Effector CD4-positive, alpha-beta T cell (primary cell): ENCODE measurements at regions not wholly inside any gene's neighbourhood (a gene's known extent, or its start where the extent isn't known, plus 50 kb on each side); places are given as distances from the start of the nearest gene placed in this dataset.
A peak's percentile ranks its signal among the peaks of the same experiment; 100 is the strongest.
"Not testable (repeated sequence)": the region's sequence is repeated elsewhere in the genome, so short reads cannot be mapped to it uniquely, and the experiment has no call there.

Experiments
- DNase-seq: peaks from one replicate; pipeline ENCODE4 v3.0.0-alpha.2; 2020

DNA sequence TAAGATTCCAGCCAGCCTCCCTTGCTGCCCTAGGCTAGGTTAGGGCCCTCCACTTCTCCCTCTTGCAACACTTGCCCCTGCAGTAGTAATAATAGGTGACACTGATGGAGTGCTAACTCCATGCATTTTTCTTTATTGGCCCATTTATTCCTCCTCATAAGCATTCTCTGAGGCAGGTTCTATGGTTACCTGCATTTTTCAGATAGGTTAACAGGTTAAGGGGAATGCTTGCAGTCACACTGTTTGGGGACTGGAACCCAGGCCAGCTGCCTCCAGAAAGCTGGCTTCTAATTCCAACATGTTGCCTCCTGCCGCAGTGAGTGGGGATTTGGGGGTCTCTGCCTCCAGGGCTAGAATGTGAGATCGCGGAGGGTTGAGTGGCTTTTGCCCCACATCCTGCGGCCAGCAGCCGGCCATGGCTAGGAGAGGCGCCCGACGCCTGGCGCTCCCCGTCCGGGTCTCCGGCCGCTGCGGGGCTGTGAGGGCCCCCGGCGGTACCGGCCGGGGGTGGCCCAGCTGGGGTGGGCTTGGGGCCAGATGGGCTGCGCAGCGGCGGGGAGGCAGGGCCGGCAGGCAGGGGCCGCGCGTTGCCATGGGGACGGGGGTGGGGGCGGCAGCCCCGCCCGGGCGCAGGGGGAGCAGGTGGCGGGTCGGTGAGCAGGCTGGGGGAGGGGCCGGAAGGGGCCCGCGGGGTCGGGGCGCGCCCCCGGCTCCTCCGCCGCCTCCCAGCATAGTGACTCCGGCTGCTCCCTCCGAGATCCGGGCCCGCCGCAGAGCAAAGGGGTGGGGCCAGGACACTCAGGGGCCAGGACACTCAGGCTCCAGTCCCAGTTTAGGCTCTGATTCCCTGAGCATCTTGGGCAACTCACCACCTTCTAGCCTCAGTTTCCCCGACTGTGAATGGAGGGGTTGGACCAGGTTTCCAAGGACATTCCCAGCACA lies 68.4 kb upstream of the SSBP3 start:
- no peak for DNase-seq

DNA sequence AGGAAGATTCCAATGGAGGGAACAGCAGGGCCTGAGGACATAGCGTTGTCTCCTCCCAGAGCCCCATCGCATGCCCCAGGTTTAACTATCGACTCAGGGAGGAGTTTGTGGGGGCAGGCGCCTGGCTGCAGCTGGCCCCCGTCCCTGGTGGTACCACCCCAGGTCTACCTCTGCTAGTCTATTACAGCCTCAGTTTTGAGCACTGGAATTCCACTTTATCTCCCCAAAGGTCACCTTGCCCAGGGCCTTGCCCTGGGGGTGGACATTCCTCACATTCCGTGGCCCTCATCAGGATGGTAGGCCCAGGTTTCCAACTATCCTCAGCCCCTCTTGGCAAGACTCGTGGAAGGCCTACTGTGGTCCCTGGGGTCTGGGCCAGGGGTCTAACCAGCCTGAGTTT lies 65.4 kb upstream of the SSBP3 start:
- DNase-seq: no peak

DNA sequence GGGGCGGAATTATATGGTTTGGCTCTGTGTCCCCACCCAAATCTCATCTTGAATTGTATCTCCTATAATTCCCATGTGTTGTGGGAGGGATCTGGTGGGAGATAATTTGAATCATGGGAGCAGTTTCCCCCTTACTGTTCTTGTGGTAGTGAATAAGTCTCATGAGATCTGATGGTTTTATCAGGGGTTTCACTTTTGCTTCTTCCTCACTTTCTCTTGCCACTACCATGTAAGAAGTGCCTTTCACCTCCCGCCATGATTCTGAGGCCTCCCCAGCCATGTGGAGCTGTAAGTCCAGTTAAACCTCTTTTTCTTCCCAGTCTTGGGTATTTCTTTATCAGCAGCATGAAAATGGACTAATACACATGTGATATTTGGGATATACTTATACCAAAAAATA lies 63.2 kb upstream of the SSBP3 start:
- DNase-seq: not testable (repeated sequence)

DNA sequence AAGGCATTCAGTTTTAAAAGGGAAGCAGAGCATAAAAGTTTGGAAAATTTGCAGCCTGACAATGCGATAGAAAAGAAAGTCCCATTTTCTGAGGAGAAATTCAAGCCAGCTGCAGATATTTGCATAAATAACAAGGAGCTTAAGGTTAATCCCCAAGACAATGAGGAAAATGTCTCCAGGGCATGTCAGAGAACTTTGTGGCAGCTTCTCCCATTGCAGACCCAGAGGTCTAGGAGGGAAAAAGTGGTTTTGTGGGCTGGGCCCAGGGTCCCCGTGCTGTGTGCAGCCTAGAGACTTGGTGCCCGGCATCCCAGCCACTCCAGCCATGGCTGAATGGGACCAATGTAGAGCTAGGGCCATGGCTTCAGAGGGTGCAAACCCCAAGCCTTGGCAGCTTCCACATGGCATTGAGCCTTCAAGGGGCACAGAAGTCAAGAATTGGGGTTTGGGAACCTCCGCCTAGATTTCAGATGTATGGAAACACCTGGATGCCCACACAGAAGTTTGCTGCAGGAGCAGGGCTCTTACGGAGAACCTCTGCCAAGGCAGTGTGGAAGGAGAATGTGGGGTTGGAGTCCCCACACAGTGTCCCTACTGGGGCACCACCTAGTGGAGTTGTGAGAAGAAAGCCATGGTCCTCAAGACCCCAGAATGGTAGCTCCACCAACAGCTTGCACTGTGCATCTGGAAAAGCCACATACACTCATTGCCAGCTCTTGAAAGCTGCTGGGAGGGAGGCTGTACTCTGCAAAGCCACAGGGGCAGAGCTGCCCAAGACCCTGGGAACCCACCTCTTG lies 62.3 kb upstream of the SSBP3 start:
- DNase-seq: not testable (repeated sequence)

DNA sequence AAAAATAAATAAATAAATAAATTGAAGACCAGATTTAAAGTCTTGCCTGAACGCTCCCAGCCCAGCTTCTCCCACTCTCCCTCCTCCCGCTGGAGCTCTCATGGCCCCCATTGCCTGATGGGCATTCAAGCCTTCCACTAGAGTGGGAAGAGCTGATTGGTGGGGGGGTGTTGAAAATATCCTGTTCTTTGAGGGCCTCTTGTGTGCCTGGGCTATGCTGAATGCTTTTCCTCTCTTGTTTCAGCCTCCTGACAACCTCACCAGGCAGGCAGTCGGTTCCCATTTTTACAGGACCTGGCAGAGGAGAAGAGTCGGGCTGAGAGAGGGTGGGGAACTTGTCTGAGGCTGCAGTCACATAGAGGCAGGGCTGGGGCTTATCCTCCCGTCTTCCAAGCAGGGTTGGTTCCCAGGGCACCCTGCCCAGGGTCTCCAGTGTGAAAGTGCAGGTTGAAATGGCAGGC lies 59.2 kb upstream of the SSBP3 start:
- DNase-seq: no peak

DNA sequence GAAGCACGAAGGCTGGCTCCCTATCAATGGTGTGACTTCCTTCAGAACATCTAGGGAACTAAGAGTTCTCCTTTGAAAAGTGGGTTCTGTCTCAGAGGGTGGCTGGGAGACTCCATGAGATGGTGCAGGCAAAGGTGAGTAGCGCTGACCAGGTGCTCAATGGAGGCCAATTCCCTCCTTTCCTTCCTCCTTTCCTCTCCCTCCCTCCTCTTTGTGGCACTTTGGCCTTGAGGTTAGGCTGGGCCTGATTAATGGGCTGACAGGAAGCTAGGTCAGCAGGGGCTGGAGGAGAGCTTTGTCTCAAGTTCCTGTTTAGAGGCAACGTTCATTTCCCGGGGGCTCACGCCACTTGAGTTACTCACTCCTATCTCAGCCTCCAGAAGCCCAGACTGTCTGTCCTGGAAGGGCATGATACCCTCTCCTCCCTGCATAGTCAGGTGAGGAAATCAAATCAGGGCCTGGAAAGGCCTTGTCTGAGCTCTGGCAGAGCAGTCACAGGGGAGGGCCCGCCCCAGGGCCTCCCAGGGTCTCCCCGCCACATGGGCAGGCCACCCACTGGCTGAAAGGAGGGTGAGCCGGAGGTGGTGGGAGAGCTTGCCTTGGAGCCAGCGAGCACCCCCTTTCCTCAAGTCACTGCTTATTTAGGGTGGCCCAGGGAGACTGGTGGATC lies 58.4 kb upstream of the SSBP3 start:
- no peak for DNase-seq

DNA sequence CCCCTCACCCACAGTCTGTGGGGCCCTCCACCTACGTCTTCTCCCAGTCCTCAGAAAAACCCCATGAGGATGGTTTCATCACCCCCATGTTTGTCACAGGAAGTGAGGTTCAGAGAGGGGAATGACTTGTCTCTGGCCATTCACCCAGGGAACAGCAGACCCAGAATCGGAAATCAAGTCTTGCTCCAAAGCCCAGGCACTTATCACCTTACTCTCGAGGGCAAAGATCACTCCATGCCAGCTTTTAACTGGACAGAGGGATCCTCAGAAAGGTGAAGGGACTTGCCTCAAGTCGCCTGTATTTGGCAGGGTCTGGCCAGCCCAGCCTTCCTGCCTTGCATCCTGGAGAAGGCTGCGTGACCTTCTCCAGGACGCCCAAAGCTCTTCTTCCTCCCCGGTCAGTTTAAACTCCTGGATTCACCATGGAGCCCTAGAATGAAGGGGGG lies 57.9 kb upstream of the SSBP3 start:
- DNase-seq: no peak

DNA sequence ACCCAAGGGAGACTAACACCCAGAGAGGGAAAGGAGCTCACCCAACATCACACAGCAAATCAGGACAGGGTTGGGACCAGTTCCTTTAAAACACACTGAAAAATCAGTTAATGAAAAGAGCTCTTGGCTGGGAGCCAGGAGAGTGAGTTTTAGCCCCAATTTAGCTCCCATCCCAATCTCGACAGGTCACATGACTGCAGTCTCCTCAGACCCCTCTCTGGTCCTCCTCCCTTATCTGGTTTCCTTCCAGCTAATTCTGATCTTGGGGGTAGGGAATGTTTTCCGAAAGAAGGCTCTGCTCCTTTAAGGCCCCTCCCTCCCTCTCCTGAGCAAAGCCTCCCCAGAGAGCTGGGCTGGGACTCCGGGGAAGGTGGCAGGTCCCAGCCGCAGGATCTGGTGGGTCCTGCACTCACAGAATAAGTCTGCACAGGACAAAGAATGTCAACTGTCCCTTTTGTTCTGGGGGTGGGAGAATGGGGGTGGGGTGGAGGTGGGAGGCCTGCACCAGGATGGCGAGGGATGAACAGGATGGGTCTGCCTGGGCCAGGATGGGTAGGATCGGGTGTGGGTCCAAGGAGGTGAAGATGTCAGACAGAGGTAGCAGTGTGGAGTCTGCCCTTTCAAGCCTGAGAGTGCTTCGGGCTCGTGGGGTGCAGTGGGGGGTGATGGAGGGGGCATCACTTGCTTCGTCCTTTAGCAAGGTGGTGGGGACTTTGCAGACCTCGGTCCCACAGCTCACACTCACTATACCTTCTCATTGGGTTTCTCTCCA lies 57.3 kb upstream of the SSBP3 start:
- DNase-seq: no peak

DNA sequence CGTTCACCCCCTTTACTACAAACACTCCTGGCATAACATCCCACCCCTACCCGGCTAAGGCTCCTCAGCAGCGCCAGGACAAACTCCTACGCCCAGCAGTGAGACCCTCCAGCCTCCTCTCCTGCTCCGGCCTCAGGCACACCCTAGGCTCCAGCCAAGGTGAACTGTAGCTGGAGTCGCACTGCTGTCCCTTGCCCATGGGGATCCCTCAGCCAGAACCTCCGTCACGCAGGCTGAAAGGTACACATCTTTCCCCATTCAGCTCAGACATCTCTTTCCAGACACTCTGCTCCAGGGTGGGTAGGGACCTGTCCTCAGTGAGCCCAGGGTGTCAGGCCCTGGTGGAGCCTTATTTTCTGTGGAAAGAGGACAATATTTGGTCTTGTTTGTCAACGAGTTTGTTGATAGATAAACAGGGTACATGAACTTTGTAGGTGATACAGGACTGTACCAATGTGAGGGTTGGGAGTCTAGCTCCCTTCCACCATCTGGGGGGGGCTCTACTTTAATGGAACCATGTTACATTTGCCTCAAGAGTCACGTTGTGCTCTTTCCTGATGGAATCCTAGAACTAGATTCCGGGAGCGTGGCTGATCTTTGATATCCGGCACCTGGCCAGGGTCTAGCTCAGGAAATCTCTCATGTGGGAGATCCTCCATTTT lies 56.5 kb upstream of the SSBP3 start:
- no peak for DNase-seq

DNA sequence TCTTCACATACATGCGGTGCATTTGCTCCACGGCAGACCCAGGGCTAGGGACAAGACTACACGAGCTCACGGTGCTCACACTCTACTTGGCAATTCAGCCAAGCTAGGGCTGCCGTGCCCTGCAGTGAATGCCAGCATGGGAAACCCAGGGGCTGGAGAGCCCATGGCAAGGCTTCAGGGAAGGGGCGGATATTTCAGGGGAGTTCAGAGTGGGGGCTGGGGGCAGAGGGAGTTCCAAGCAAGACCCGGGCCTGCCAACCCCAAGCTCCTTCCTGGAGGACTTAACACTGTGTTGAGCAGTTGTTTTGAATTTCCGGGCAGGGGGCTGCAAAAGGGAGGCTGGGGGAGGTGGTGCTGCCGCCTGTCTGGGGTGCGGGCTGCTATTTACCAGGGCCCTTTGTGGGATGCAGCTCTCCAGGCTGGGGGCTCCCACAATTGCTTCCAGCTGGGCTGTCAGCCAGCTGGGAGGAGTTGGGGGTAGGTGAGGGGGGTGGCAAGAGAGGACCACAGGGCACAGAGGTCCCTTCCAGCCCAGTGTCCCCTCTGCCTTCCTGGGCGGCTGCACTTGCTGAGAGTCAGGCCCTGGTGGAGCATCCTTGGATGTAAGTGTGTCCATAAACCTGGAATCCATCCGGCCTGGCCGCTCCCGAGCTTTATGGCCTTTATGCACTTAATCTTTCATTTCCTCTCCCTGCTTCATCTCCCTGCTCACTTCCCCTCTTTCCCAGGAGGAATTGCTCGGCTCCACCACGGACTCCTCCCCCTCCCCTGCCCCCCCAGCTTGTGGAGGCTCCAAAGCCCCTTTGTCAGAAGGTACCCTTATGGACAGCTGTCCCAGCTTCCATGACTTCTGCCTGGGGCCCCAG lies 55.8 kb upstream of the SSBP3 start:
- no peak for DNase-seq

DNA sequence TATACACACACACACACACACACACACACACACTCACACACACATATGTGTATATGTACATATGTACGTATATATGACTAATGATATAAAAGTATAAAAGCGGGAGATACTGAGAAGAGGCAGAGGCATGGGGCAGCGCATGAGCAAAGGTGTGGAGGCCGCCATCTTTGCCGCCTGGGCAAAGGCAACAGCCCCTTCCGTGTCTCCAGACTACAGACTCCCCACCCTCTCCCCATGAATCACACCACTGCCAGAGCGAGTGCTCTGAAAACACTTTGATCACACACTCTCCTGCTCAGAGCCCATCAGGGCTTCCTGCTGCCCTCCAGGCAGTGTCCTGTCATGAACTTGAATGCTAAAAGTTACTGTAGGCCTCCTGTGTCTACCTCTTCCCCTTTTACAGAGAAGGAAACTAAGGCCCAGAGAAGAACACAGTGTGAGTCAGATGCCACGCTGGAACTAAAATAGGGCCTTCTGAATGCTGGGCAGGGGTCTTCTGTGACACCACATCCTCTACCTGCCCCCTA lies 54.7 kb upstream of the SSBP3 start:
- no peak for DNase-seq

DNA sequence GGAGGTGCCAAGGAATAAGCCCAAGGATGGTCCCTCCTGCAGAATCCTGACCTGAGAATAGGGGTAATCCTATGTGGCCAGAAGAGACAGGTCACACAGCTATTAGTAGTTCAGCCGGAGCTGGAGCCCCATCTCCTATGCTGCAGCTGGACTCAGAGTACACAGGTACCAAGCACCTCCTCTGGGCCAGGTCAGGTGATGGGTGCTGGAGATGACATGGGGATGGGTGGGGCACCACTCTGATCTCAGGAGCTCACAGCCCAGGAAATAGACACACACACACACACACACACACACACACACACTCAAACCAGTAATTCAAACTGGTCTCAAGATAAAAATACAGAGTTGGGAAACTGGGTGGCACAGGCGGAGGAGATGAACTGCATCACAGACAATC lies 54.2 kb upstream of the SSBP3 start:
- peak; percentile 38 for DNase-seq

DNA sequence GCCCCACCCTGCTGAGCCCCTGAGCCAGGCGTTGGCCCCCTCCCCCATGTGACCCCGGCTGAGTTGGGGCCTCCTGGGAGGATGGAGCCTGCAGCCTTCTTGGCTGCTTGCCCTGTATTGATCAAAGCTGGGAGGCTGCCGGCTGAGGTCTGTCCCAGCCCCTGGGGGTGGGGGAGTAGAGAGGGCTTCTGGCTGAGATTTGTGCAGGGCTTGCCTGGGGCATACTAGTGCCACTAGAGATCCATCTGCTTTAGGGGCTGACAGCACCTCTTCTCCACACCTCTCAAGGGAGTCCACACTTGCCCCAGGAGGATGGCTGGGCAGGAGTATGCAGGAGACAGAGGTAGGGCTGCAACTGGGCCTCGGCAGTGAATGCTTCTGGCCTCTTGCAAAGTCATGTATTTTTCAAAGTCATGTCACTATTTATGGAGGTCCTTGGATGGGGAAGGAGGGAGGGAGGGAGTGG lies 53.6 kb upstream of the SSBP3 start:
- no peak for DNase-seq

DNA sequence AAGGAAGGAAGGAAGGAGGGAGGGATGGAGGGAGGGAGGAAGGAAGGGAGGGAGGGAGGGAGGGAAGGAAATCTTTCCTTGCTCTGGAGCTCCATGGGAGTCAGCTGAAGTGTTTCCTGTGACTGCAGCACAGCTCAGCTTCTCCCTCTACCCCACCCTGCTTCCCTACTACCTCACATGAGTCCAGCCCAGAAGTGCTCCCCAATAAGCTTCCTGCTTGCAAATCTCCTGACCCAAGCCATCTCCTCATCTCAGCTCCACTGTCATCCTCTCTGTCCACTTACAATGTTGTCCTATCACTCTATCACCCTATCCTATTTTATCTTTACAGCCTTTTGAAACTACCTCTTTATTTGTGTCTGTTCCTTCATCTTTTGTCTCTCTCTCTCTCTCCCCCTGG lies 52.9 kb upstream of the SSBP3 start:
- no peak for DNase-seq

DNA sequence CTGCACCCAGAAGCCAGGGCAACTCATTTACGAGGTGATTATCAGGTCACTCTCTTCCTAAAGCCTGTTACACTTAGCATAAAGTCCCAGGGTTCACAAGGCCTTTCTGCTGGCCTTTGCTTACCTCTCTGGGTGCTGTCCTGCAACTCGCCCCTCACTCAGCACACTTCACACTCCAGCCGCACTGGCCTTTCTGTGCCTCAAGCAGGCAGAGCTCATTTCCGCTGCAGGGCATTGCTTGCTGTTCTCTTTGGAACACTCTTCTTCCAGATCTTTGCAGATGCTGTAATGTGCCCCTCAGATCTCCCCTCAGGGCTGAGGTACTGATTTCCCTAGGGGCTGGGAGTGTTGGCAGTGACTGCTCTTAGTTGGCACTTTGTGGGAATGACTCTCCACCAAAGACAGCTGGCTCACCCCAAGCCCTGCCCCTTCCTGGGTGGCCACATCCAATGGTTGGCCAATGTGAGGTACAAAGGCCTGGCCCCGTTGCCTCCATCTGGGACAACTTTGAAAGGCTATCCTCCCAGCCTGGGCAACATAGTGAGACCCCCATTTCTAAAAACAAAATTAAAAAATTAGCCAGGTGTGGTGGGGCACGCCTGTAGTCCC lies 50.8 kb upstream of the SSBP3 start:
- no peak for DNase-seq

DNA sequence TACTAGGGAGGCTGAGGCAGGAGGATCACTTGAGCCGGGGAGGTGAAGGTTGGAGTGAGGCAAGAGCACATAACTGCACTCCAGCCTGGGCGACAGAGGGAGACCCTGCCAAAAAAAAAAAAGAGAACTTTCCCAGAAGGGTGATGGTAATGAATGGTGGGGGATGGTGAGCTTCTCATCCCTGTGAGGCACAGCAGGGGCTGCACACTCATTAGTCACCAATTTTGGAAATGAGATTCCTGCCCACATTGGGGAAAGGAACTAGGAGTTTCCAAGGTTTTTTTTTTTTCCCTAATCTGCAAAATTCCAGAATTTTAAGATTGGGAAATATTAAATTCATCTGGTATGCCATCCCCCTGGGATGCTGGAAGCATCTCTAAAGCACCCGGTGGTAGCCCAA lies 50.2 kb upstream of the SSBP3 start:
- DNase-seq: no peak
